Endothelial cell of umbilical vein (primary cell): ENCODE measurements at regions not wholly inside any gene's neighbourhood (a gene's known extent, or its start where the extent isn't known, plus 50 kb on each side); places are given as distances from the start of the nearest gene placed in this dataset.

Source experiments
- BruUV-seq: library from RNA; stranded (reverse); fragments of 400-500 nt; replicated peaks from 2 replicates; lab custom pipeline; 2021; lab: Mats Ljungman, UMichigan
- CTCF ChIA-PET: fragments of 300-600, 350-600 bp; sonication (Branson Sonifier 250); formaldehyde crosslinking; loops from one replicate; lab custom pipeline; 2021; ENCODE audit warnings: antibody characterized with exemption, inconsistent platforms; lab: Charles Lee
- POLR2A ChIA-PET: fragments of 300-600, 350-600 bp; sonication (Branson Sonifier 250); formaldehyde crosslinking; loops from one replicate; lab custom pipeline; 2021; ENCODE audit warnings: antibody characterized with exemption, inconsistent platforms; lab: Charles Lee
- DNase-seq: peaks from one replicate; pipeline ENCODE4 v3.0.0-alpha.2; 2011; ENCODE audit warnings: low read depth, low spot score
- FAIRE-seq: peaks from 2 replicates; lab custom pipeline; 2011; peaks lifted over from hg19 to GRCh38; lab: Jason Lieb, UNC
- H2AFZ ChIP-seq: 2 replicates; pipeline ENCODE4 v1.6.0; 2012; ENCODE audit warnings: low read depth, low read length, control low read depth, inconsistent platforms
- H3K27ac ChIP-seq: 2 replicates; pipeline ENCODE4 v1.5.1; 2011; ENCODE audit warnings: low read depth, mild to moderate bottlenecking, control low read depth, low read length, moderate library complexity; ENCODE audit not compliant: insufficient read depth
- H3K27me3 ChIP-seq, 2 experiments: 2 replicates each; pipeline versions ENCODE4 v1.6.0 to v1.6.1; 2011; ENCODE audit warnings: low read length in 2 of 2, mixed read lengths in 1 of 2; ENCODE audit not compliant: control insufficient read depth in 2 of 2, insufficient read depth in 2 of 2
- H3K36me3 ChIP-seq, 2 experiments: 2 replicates in 1 of 2; 3 replicates in 1 of 2; pipeline ENCODE4 v1.5.1; 2011; ENCODE audit warnings: low read length in 2 of 2, mild to moderate bottlenecking in 1 of 2, moderate library complexity in 1 of 2; ENCODE audit not compliant: control insufficient read depth in 2 of 2, insufficient read depth in 2 of 2; ENCODE audit errors: extremely low read depth in 1 of 2
- H3K4me1 ChIP-seq: 3 replicates; pipeline ENCODE4 v1.5.1; 2011; ENCODE audit warnings: mild to moderate bottlenecking, low read length; ENCODE audit not compliant: control insufficient read depth, insufficient read depth; ENCODE audit errors: extremely low read depth
- H3K4me2 ChIP-seq: 2 replicates; pipeline ENCODE4 v1.6.1; 2011; ENCODE audit warnings: low read length, control low read depth, mixed read lengths; ENCODE audit not compliant: insufficient read depth
- H3K4me3 ChIP-seq, 3 experiments: fragments of 200-600 bp in 1 of 3; sonication (generic), shearing (Covaris generic) in 1 of 3; replicated peaks in 1 of 3; 2 replicates each; pipeline ENCODE4 v1.5.1; 2011 to 2016; ENCODE audit warnings: control low read depth in 3 of 3, low read length in 3 of 3, mild to moderate bottlenecking in 2 of 3, inconsistent platforms in 1 of 3, low read depth in 1 of 3, moderate library complexity in 1 of 3; ENCODE audit not compliant: insufficient read depth in 1 of 3
- H3K79me2 ChIP-seq: 2 replicates; pipeline ENCODE4 v1.6.0; 2012; ENCODE audit warnings: low read length, inconsistent platforms; ENCODE audit not compliant: control insufficient read depth, insufficient read depth
- H3K9ac ChIP-seq: replicated peaks from 2 replicates; pipeline ENCODE3; 2011; ENCODE audit warnings: low read length, control low read depth; ENCODE audit not compliant: insufficient read depth; ENCODE audit errors: extremely low read depth
- H3K9me1 ChIP-seq: replicated peaks from 3 replicates; pipeline ENCODE4 v1.6.0; 2011; ENCODE audit warnings: mild to moderate bottlenecking, low read length; ENCODE audit not compliant: control insufficient read depth, insufficient read depth; ENCODE audit errors: extremely low read depth
- H3K9me3 ChIP-seq: replicated peaks from 2 replicates; pipeline ENCODE4 v1.5.1; 2012; ENCODE audit warnings: low read length, inconsistent platforms; ENCODE audit not compliant: control insufficient read depth, insufficient read depth
- H4K20me1 ChIP-seq: replicated peaks from 2 replicates; pipeline ENCODE3; 2011; ENCODE audit warnings: mild to moderate bottlenecking, low read length; ENCODE audit not compliant: control insufficient read depth, insufficient read depth; ENCODE audit errors: extremely low read depth
- CTCF ChIP-seq, 2 donors: IDR thresholded peaks; 1 replicate in 1 of 2; 2 replicates in 1 of 2; pipeline ENCODE4 v1.5.1; 2011; ENCODE audit warnings: low read length in 2 of 2, mild to moderate bottlenecking in 2 of 2, moderate library complexity in 2 of 2, control low read depth in 1 of 2, inconsistent platforms in 1 of 2, low read depth in 1 of 2; ENCODE audit not compliant: insufficient read depth in 1 of 2; ENCODE audit errors: extremely low read depth in 1 of 2
- EZH2 ChIP-seq: IDR thresholded peaks from 2 replicates; pipeline ENCODE4 v1.6.1; 2012; ENCODE audit warnings: borderline replicate concordance, low read depth, mild to moderate bottlenecking, moderate library complexity, low read length, inconsistent platforms; ENCODE audit not compliant: severe bottlenecking
- FOS ChIP-seq: IDR thresholded peaks from 2 replicates; pipeline ENCODE4 v1.6.1; 2011; ENCODE audit warnings: mild to moderate bottlenecking, low read length, moderate library complexity, borderline replicate concordance; ENCODE audit not compliant: insufficient read depth
- GATA2 ChIP-seq: IDR thresholded peaks from 2 replicates; pipeline ENCODE4 v1.7.0; 2011; ENCODE audit warnings: low read depth, mild to moderate bottlenecking, moderate library complexity, mixed read lengths, low read length; ENCODE audit not compliant: insufficient read length, insufficient read depth
- JUN ChIP-seq: IDR thresholded peaks from 2 replicates; pipeline ENCODE4 v1.6.1; 2011; ENCODE audit warnings: borderline replicate concordance, low read depth; ENCODE audit not compliant: insufficient read length, insufficient read depth
- MAX ChIP-seq: IDR thresholded peaks from 2 replicates; pipeline ENCODE4 v1.6.1; 2011; ENCODE audit not compliant: insufficient read depth, insufficient read length
- MYC ChIP-seq: IDR thresholded peaks from one replicate; pipeline ENCODE4 v1.6.1; 2011; ENCODE audit warnings: mild to moderate bottlenecking, low read depth, low read length
- POLR2A ChIP-seq: IDR thresholded peaks from 2 replicates; pipeline ENCODE4 v1.6.1; 2012; ENCODE audit warnings: low read depth, mild to moderate bottlenecking, control low read depth, low read length
- dilution Hi-C: fragments of 300-500 bp; cut with MboI; formaldehyde crosslinking; loops from one replicate; pipeline ENCODE4 v1.15.0; 2019; ENCODE audit warnings: low sequenced_read_pairs; ENCODE audit not compliant: extremely low pct_ligation_motif_present
- intact Hi-C: fragments of 100-400 bp; cut with micrococcal nuclease; formaldehyde crosslinking; loops from one replicate; pipeline ENCODE4 v1.10.0; 2022

DNA sequence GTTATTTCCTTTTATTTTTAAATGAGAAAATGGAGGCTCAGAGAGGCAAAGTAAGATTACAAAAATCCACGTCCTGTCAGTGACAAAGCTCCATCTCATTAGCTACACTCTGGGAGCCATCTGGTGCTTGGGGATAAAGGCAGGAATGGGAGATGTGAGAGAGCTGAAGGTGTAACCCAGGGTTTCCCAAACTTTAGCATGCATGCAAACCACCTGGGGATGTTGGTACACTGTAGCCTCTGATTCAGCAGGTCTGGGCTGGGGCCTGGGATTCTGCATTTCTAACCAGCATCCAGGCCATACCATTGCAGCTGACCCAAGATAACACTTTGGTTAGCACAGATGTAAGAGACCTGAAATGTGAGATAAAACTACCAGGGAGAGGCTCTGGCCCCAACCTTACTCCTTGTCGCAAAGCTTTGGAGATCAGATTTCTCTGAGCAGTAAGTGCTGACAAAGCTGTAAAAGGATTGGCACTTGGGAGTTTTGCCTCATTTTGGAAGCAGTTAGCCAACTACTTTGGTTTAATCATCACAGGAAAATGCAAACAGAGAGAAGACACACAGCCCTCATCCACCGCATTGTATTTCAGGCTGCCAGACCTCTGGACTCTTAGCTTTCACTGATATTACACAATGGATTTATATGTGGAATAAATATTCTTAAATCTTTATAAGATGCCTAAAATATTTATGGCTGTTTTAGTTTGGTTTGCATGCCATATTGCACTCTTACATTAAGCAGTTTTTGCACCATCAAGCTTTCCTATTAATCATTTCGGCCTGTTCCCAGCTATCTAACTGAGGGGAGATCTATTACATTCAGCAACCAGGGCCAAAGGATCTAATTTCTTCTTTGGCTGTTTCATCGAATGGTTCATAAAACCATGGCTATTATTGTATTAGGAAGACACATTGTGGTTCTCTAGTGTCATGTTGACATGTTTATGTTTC, 263.0 kb downstream of the EBLN2 start:
- H3K79me2 ChIP-seq, result no peaks in the 10 kb centered on the region
- intact Hi-C loops, result no loop called here
- DNase-seq, result no peak

More for the DNA sequence above, 263.0 kb downstream of the EBLN2 start:
- H3K36me3 ChIP-seq, result no peaks in the 10 kb centered on the region
- H3K9me1 ChIP-seq, result no peaks in the 10 kb centered on the region
- no peaks in the 10 kb centered on the region for H3K9me3 ChIP-seq
- H3K27ac ChIP-seq, result no peak overlapping the region
- H3K4me3 ChIP-seq, result no peak overlapping the region
- H3K9ac ChIP-seq, result no peak overlapping the region
- no peaks in the 10 kb centered on the region for H3K27me3 ChIP-seq
- no TSS peak for BruUV-seq
- FAIRE-seq, result no peak
- H3K4me2 ChIP-seq, result no peak overlapping the region
- ChIA-PET POLR2A (no interaction called here), CTCF (no interaction called here)
- dilution Hi-C loops, result no loop called here
- TF ChIP-seq FOS (no peak), CTCF (IDR thresholded peaks at IDR 0.05; ENCODE audit: extremely low read depth in 1 of 2, insufficient read depth in 1 of 2, low read depth in 1 of 2, low read length in 2 of 2) (no peak), MAX (no peak), EZH2 (no peak), GATA2 (no peak), POLR2A (no peak), JUN (no peak), MYC (no peak)
- H2AFZ ChIP-seq, result no peak overlapping the region
- H3K4me1 ChIP-seq, result no peaks in the 10 kb centered on the region
- H4K20me1 ChIP-seq, result no peaks in the 10 kb centered on the region
